Posterior cingulate gyrus (tissue), 11 donors: ENCODE measurements at regions not wholly inside any gene's neighbourhood (a gene's known extent, or its start where the extent isn't known, plus 50 kb on each side); places are given as distances from the start of the nearest gene placed in this dataset.

Experiments used
- DNase-seq, 10 donors: peaks; one replicate each; pipeline versions ENCODE4 v3.0.0 to v3.0.0-alpha.2; 2020 to 2021; ENCODE audit warnings: mixed read lengths in 3 of 10
- intact Hi-C: fragments of 100-400 bp; cut with DNase I; formaldehyde crosslinking; loops from one replicate; pipeline ENCODE4 v1.15.1; 2023

DNA sequence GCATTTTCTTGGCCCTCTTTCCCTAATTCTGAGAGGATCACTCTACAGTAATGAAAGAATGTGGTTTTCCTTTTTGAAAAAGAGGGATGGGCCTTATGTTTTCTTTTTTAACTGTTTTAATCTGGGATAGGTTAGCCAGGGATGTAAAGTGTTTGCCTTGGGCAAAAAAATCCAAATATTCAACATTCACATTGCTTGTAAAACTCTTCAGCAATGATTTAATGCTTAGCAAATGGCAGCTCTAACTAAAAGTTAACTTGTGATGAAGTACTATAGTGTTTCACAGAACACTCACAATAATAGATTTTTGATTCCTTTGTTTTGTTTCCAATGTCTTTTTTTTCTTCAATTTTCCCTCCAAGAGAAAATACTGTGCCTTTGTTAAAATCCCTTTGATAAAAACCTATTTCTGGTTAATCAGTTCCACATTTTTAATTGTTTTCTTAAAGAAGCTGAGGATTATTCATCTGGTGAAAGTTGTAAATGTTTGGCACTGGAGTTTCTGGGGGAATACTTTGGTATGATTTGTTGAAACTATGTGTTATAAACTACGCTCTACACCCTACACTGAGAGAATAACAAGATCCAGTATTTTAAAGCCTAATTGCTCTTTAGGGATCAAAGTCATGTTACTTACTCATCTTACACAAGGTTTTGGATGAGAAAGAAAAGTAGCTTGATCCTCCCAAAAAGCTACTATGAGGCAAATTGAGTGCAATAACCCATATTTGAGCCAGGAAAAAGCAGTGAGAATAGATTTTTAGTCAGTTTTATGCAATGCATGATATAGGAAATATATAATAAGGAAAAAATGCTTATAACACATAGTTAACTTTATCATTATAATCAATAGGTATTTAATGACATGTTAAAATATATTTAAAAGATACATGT lies 335.8 kb downstream of the EPHA7 start:
- intact Hi-C loops = no loop called here
- DNase-seq = no peak

DNA sequence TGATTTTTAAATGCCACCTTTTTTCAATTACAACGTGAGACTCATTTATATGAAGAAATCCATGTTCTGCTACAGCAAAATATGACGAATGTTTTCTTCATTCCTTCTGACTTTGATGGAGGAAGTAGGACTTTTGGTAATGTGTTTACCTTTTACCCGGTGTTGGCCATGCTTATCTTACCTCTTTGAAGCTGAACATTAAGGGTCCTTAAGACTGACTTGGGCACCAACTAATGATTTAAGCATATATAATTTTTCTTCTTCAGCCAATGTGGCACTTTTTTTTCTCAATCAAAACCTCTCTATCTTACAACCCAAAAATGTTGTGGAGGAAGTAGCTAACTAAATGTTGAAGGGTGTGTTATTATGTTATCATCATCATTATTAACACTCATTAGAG lies 337.5 kb downstream of the EPHA7 start:
- intact Hi-C loops = no loop called here
- no peak for DNase-seq

DNA sequence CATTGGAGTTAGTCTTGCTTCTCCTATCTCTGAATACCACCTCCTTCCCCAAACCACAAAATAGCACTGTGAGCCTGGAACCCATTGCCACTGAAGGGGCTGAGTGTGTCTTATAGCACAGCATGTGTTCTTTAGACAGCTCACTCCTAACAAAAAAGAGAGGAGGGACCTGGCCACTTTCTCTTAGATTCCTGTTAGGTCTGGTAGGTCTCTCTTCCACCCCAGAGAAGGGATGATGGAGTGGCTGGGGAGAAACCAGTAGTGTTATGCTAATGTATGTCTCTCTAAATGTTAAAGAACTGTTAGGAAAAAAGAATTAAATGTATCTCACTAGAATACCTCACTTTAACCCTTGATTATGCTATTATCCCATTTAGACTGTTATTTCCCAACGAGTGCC lies 340.3 kb downstream of the EPHA7 start:
- DNase-seq = no peak
- intact Hi-C loops = no loop called here

DNA sequence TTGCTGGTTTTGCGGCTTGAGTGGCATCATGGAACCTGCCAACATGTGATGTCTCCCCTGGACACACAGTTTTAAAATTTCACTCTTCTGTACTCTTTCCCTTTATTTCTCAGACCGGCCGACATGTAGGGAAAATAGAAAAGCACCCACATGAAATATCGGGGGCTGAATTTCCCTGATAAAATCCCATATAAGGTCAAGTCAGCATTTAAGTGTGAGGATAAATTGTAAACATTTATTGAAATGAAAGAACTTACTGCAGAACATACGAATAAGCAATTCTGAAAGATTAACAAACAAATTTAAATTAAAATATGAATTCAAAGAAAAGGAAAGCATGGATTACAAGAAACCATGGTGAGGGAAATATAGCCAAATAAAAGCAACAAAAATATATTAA lies 345.5 kb downstream of the EPHA7 start:
- intact Hi-C loops = no loop called here
- DNase-seq = no peak

DNA sequence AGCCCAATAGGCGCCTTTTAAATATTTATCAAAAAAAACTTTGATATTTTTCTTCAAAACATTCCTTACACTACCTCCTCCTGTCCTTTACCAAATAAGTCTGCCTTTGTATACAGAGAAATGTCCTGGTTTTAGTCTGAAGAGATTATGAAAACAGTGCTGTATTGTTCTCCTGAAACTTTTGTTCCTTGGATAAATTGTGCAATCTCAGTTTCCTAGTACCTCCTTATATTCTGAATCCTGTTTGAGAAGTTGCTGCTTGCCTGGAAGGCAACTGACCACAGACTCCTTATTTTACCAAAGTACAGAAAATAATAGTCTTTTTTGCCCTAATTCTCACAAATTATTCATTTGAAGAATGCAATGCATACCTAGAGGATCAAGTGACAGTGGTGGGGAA lies 349.5 kb downstream of the EPHA7 start:
- intact Hi-C loops = no loop called here
- no peak for DNase-seq

DNA sequence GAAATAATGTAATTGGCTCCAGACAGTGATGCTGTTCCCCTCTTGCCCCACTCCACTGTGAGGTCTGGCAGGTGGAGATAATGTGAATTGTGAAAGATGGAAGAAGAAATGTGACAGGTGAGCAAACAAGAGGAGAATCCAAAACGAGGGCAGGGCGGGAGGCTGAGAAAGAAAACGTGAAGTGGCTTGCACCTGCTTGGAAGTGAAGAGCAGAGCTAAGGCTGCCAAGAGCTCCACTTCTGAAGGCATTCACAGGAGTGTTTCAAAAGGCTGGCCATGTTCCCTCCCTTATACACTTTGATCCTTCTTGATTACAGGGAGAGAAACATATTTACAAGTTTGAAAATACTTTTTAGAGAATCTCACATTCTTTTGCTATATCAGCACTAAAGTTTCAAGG lies 359.4 kb downstream of the EPHA7 start:
- intact Hi-C loops = no loop called here
- DNase-seq = peak in 2 of 10 donors; percentile 29 to 51

DNA sequence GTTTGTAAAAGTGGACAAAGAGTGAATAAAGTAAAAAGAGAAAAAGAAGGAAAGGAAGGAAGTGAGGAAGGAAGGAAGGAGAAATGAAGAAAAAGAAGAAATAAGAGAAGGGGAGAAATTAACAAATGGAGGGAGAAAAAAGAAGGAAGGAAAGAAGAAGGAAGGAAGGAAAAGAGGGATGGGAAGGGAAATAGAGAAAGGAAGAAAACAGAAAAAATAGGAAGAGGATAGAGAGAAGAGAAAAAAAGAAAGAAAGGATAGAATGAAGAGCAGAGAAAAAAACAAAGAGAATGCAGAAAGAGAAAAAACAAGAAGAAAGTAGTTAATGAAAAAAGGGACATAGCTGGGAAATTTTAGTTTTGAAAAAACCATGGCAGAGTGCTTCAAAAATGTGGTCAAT lies 361.8 kb downstream of the EPHA7 start:
- intact Hi-C loops = no loop called here
- no peak for DNase-seq

DNA sequence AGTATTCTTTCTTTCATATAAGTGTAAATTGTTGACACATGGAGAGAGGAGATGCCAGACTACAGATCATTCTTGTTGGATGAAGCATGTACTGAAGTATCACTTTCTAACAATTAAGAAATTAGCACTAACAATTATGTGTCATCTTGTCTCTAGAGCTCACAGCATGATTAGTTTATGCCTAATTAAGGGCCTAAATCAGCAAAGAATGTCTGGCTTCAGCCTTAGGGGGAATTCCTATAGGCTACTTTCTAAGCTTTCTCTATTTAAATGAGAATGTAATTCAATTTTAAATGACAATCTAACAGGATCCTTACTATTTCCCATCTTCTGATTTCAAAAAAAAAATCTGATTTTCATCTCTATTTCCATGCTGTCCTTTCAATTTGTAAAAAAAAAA lies 371.0 kb downstream of the EPHA7 start:
- intact Hi-C loops = no loop called here
- DNase-seq = no peak

DNA sequence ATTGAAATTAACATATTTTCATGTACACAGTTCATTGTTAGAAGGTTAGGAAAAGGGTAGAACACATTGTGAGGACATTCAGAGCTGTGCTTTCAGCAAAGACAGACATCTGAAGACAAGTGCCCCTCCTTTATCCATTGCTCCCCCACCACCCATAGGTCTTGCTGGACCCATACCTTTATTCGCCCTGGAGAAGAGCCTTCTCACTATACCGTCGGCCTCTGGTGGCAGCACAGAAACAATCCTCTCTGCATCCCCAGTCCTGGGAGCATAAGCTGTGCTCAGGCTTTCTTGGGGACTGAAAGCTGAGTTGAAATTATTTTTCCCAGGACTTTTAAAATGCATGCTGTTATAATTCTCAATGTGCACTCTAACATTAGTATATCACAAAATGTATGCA lies 372.3 kb downstream of the EPHA7 start:
- no peak for DNase-seq
- intact Hi-C loops = no loop called here

DNA sequence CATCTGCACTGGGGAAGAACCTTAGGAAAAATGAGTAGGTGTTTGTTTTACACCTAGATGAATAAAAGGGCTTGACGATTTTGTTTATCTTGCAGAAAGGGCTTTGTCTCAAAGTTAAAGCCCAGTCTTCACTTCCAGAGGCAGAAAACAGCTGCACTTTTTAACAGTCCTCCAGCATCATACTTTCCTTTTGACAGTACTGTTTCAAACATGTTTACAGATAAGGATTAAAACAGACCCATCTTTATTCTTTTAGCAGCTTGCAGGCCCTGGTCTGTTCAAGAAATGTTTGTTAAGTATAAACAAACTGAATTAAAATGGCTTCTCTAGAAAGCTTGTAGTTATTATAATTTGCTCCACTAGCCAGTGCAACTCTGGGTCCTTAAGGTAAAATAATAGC lies 374.2 kb downstream of the EPHA7 start:
- DNase-seq = no peak
- intact Hi-C loops = no loop called here

DNA sequence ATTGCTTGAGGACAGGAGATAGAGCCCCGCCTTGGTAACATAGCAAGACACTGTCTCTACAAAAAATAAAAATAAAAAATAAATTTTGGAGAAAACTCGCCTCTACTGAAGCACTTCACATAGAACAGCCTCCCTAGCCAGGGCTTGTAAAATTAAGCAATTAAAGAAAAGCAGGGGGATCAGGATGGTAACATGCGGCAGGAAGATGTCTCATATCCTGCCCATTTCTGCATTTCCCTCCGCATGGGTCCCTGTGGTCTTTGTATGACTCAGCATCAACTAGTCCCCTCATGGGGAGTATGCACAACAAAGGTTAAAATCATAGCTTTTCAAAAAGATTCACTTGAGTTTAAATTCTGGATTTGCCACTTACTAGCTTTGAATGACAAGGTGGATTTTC lies 379.0 kb downstream of the EPHA7 start:
- DNase-seq = no peak
- intact Hi-C loops = no loop called here

DNA sequence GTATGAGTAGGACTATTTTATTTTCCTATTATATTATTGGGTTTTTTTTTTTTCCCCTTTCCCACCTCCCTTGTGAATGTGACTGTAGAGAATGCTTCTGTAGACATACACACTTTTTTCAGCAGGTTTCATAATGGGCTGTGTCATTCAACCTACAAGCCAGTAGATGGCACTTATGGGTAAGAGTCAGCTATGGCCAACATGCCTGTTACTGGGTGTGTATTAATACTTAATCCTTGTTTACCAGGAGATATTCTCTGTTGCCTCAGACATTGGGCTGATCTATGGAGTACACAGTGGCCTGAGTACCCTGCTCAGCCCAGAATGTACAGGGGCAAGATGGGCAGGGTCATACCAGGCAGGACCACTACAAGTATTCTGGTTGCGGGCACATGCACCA lies 382.5 kb downstream of the EPHA7 start:
- intact Hi-C loops = loop anchor here (5.0 kb wide), 1 partner anchor 385 kb away; no protein-coding TSS in a partner anchor
- DNase-seq = no peak

DNA sequence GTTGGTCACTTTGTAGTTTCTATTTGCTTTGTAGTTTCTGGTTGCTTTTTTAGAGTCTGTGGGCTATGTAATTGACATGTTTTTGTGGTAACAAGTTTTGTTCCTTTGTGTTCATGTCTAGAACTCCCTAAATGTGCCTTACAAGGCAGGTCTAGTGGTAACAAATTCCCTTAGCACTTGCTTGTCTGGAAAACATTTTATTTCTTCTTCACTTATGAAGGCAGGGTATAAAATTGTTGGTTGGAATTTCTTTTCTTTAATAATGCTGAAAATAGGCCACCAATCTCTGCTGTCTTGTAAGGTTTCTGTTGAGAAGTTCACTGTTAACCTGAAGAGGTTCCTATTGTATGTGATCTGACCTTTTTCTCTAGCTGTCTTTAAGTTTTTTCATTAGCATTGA lies 383.6 kb downstream of the EPHA7 start:
- intact Hi-C loops = loop anchor here (5.0 kb wide), 1 partner anchor 387 kb away; no protein-coding TSS in a partner anchor
- DNase-seq = no peak

DNA sequence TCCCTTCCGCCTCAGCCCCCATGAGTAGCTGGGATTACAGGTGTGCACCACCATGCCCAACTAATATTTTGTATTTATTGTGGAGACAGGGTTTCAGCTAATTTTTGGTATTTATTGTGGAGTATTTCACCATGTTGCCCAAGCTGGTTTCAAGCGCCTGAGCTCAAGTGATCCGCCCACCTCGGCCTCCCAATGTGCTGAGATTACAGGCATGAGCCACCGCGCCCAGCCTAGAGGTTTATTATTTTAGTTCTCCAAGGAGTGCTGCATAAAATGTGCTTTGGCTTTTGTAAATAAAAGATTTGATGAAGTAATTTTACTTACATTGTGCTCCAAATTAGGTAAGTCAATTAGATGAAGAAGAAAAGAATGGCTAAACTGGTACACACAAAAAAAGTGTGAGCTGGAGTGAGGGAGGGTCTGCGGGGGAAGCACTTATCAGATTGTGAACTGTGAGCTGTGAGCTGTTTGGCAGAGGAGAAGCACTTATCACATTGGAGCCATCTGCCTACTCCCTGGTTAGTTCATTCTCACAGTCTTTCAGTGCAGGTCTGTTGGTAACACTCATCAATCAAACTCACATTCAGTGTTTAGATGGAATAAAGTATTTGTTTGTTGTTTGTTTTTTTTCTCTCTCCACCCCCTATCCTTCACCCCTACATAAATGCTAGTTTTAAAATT lies 398.0 kb downstream of the EPHA7 start:
- DNase-seq = peak in 3 of 10 donors; percentile 29 to 80 (median 60)

DNA sequence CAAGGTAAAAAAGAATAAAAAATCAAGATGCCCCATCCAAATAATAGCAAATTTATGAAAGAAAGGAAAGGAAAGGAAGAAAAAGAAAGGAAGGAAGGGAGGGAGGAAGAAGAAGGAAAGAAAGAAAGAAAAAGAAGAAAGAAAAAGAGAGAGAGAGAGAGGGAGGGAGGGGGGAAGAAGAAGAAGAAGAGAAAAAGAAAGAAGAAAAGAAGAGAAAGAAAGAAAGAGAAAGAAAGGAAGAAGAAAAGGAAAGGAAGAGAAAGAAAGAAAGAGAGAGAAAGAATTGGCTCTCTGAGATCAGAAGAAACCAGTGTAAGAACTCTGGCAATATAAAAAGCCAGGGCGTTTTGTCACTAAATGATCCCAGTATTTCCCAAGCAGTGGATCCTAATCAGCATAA lies 401.7 kb downstream of the EPHA7 start:
- intact Hi-C loops = no loop called here

More for the DNA sequence above, 398.0 kb downstream of the EPHA7 start:
- intact Hi-C loops = no loop called here

DNA sequence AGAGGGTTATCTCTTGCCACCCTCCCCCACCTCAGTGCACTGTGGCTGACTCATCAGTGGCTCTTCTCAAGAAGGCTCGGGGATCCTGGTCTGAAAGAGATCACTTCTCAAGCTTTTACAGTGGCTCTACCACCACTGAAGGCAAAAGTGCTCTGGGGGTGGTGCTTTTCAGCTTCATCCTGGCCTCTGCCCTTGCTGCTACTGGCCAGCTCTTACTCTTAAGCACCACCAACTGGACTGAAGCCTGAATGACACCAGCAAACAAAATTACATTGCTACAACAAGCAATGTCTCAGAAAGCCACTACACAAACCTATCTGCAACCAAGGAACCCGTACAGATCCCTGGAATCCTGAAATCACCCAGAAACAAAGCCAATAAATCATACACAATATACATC lies 402.1 kb downstream of the EPHA7 start:
- no peak for DNase-seq

More for the DNA sequence above, 401.7 kb downstream of the EPHA7 start:
- DNase-seq = no peak

DNA sequence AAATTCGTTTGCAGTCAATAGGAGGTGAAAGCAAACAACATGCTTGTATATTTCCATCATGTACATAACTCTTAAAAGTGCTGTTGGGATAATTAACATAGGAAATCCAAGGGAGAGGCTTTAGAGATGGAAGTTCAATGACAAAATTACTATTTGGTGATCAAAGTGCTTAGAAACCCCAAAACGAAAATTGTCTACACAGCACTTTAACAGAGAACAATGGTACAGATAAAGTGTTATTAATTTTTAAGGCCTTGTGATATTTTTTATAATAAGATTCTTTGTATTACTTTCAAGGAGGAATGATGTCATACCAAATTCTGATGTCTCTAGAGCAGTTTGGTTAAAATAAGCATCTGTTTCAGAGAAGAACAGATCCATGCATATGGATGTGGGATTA lies 406.3 kb downstream of the EPHA7 start:
- intact Hi-C loops = no loop called here

More for the DNA sequence above, 402.1 kb downstream of the EPHA7 start:
- intact Hi-C loops = no loop called here

DNA sequence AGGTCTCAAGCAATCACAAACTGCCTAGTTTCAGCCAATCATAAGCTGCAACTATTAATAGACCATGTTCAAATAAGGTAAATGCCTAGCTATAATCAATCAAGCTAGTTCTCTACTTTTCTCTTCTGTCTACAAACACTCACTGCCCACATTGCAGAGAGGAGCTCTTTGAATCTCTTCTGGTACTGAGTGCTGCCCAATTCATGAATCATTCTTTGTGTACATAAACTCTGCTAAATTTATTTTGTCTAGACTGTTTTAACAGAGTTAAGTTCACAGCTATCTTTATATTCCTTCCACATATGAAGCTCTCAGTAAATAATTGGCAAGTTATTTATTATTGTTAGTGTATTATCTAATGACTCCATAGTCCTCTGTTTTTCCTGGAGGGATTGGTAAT lies 411.0 kb downstream of the EPHA7 start:
- DNase-seq = no peak
- intact Hi-C loops = no loop called here

More for the DNA sequence above, 406.3 kb downstream of the EPHA7 start:
- DNase-seq = no peak

DNA sequence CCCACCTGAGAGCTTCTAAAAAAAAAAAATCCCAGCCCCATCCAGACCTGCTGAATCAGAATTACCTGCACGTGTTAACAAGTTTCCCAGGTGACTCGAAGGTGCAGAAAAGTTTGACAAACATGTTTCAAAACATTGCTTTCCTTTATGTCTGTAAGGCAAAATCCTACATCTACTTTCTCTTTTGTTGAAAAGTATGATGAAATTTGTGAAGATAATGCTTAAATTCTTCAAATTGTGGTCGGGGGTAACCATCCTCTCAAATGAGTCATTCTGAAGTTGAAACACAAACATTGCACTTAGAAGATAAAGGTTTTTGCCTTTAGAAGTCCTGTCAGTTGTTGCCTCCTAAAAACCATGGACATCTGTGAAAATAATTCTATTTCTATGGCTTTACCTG lies 429.7 kb downstream of the EPHA7 start:
- intact Hi-C loops = no loop called here
- no peak for DNase-seq

DNA sequence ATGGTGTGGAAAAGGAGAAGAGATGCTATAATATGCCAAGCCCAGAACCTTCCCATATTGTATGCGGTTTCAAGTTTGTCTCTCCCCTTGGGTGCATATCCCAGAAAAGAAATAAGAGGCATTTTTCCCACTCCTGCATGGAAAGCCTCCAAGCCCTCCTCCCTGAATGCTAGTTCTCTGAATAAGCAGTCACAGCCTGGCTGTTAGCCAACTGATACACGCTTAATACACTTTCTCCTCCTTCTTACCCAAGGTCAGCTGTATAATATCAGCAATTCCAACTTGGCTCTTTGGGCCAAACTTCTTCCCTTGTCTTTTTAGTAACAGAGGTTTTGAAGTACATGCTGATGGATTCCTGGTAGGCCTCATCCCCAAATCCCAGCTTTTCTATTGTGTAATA lies 440.1 kb downstream of the EPHA7 start:
- intact Hi-C loops = no loop called here
- no peak for DNase-seq

DNA sequence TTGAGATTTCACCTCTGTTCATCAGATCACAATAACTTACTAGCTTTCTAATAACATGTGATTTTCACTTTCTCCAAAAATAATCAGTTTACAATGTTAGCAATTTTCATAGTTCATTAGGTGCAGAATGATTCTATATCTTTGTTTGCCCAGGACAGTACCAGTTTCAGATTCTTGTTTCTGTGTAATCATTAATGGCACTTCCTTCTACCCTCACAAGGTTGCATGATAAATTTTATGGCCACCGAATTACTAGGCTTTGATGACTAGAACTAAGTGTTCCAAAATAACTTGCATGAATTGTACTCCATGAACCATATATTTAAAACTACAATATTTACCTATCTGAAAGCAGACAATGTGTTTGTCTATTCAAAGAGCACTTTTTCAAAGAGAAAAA lies 442.3 kb downstream of the EPHA7 start:
- DNase-seq = no peak
- intact Hi-C loops = no loop called here

DNA sequence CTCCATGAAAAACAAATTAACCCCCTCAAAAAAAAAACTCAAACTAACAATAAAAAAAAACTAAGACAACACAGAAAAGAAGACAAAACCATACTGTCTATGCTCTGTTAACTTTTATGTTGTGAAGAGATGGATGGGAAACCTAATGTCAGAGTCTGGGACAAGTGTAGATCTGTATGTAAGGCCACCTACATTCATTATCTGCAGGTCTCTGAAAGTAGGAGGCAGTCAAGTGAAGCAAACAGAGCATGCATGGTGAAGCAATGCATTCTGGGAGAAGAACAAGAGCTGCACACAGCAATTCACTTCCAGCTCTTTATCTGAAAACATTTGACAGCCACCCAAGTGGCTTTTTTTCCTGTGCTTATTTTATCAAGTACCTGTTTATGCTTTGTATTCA lies 452.0 kb downstream of the EPHA7 start:
- no peak for DNase-seq
- intact Hi-C loops = no loop called here
